ENCODE measurements at regions not wholly inside any gene's neighbourhood (a gene's known extent, or its start where the extent isn't known, plus 50 kb on each side); places are given as distances from the start of the nearest gene placed in this dataset.
A peak's percentile ranks its signal among the peaks of the same experiment; 100 is the strongest.

DNA sequence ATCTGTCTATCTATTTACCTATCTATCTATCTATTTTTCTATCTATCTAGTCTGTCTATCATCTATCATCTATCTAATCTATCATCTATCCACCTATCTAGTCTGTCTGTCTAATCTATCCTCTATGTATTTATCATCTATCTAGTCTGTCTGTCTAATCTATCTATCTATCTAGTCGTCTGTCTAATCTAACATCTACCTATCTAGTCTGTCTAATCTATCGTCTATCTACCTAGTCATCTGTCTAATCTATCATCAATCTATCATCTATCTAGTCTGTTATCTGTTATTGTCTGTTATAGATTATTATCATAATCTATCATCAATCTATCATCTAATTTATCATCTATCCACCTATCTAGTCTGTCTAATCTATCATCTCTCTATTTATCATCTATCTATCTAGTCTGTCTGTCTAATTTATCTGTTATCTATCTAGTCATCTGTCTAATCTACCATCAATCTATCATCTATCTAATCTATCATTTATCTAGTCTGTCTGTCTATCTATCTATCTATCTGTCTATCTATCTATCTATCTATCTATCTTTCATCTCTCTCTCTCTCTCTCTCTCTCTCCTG lies 80.2 kb upstream of the ZNF618 start:
- no peaks in the 10 kb centered on the region for H3K4me1 ChIP-seq (ENCODE audit: insufficient read depth, low read length)
- H3K9me3 ChIP-seq (ENCODE audit: low read length), result no peaks in the 10 kb centered on the region
- no peak overlapping the region for H3K4me3 ChIP-seq (ENCODE audit: low read depth in 1 of 2, low read length in 2 of 2)
- no peaks in the 10 kb centered on the region for H3K27me3 ChIP-seq (ENCODE audit: control insufficient read depth in 1 of 2, insufficient read depth in 2 of 2, low read length in 2 of 2)
- no peaks in the 10 kb centered on the region for H3K36me3 ChIP-seq (ENCODE audit: insufficient read depth, low read length)
- H3K27ac ChIP-seq (ENCODE audit: low read depth, low read length), result no peak overlapping the region
- H3K9ac ChIP-seq (ENCODE audit: low read length), result no peak overlapping the region

DNA sequence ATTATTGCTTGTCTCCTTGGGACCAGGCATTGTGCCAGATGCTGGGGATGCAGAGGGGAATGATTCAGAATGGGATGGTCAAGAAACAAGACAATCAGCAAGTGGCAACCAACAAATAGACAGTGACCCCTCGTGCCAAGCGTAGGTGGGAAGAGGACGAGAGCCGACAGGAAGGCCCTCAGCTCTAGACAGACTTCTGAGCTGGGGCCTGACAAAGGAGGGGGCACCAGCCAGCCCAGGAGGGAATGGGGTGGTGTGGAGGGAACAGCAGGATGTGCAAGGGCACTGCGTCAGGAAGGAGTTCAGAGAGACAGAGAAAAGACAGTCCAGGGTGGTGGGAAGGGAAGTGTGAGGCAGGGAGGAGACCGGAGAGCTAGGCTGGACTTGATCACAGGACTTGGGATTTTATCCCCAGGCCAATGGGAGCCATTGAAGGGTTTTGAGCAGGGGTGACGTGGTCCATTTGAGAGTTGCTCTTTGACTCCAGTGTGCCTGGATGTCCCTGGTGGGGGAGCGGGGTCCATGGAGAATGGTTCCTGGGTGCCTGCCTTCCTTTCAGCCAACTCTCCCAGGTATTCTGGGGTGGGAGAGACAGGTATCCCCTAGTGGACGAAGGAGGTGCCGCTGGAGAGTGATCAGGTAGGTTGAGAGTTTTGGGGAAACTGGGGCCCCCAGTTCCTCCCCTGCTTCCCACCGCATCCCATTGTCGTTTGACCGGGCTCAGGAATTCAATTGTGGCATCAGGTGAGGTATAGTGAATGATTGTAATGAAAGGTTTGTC lies 79.3 kb upstream of the ZNF618 start:
- H3K4me1 ChIP-seq (ENCODE audit: insufficient read depth, low read length), result no peaks in the 10 kb centered on the region
- no peaks in the 10 kb centered on the region for H3K27me3 ChIP-seq (ENCODE audit: control insufficient read depth in 1 of 2, insufficient read depth in 2 of 2, low read length in 2 of 2)
- no peaks in the 10 kb centered on the region for H3K36me3 ChIP-seq (ENCODE audit: insufficient read depth, low read length)
- no peaks in the 10 kb centered on the region for H3K9me3 ChIP-seq (ENCODE audit: low read length)
- no peak overlapping the region for H3K4me3 ChIP-seq (ENCODE audit: low read depth in 1 of 2, low read length in 2 of 2)
- no peak overlapping the region for H3K9ac ChIP-seq (ENCODE audit: low read length)
- H3K27ac ChIP-seq (ENCODE audit: low read depth, low read length), result no peak overlapping the region

DNA sequence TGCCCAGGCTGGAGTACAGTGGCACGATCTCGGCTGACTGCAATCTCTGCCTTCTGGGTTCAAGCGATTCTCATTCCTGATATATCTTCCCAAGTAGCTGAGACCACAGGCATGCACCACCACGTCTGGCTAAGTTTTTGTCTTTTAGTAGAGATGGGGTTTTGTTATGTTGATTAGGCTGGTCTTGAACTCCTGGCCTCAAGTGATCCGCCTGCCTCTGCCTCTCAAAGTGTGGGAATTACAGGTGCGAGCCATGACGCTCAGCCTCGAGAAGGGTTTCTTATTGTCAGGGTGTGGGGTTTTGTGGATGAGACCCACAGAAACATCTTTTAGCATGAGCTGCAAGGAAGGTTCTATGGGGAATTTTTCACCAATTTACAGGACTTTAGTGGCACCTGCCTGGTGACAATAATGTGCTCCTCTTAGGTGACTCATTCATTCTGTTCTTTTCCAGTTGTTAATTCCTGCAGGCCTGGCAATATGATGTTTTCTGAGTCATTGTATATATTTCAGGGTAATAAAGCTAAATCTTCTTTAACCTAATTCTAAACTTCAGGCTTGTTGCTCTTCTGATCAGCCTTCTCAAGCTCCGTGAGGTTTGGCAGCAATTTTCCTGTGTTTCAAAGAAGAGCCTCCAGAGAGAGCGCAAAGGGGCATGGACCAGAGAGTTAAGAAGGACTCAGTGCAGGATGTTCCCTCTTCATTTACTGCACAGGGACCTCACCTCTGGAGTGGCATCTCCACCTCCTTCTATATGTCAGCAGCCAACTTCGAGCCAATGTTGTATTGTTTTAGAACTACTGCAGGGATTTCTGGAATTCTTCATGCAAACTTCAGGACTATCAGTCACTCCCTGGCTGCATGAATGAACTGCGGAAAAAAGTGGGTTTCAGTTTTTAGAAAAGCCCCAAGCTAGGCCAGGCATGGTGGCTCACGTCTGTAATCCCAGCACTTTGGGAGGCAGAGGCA lies 77.8 kb upstream of the ZNF618 start:
- no peak overlapping the region for H3K4me3 ChIP-seq (ENCODE audit: low read depth in 1 of 2, low read length in 2 of 2)
- no peaks in the 10 kb centered on the region for H3K27me3 ChIP-seq (ENCODE audit: control insufficient read depth in 1 of 2, insufficient read depth in 2 of 2, low read length in 2 of 2)
- H3K27ac ChIP-seq (ENCODE audit: low read depth, low read length), result no peak overlapping the region
- no peak overlapping the region for H3K9ac ChIP-seq (ENCODE audit: low read length)
- H3K9me3 ChIP-seq (ENCODE audit: low read length), result no peaks in the 10 kb centered on the region
- no peaks in the 10 kb centered on the region for H3K36me3 ChIP-seq (ENCODE audit: insufficient read depth, low read length)
- no peaks in the 10 kb centered on the region for H3K4me1 ChIP-seq (ENCODE audit: insufficient read depth, low read length)

GRCh38 chr9:113800276-113800675 lies 75.8 kb upstream of the ZNF618 start:
- H3K4me3 ChIP-seq (ENCODE audit: low read depth in 1 of 2, low read length in 2 of 2), result no peak overlapping the region
- no peaks in the 10 kb centered on the region for H3K9me3 ChIP-seq (ENCODE audit: low read length)

DNA sequence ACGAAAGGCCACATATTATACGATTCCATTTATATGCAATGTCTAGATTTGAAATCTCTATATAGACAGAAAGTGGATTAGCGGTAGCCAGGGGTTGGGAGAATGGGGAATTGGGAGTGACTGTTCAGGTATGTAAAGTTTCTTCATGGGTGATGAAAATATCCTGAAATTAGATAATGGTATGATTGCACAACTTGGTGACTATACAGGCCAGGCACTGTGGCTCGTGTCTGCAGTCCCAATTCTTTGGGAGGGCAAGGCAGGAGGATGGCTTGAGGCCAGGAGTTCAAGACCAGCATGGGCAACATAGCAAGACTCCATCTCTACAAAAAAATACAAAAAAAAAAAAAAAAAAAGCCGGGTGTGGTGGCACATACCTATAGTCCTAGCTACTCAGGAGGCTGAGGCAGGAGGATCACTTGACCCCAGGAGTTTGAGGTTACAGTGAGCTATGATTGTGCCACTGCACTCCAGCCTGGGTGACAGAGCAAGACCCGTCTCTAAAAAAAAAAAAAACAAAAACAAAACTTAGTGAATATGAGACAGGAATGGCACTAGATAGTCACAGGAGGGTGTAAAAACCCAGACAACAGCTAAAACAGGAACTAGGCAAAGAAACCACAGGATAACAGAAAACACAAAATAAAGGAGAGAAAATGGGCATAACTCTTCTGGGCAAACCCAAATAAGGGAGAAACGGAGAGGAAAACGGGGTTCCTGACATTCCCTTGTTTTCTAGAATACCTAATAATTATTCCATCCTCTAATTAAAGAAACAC lies 72.1 kb upstream of the ZNF618 start:
- H3K9ac ChIP-seq (ENCODE audit: low read length), result no peak overlapping the region
- no peak overlapping the region for H3K27ac ChIP-seq (ENCODE audit: low read depth, low read length)
- H3K4me1 ChIP-seq (ENCODE audit: insufficient read depth, low read length), result peaks cover 5% of the 10 kb centered on the region
- no peaks in the 10 kb centered on the region for H3K27me3 ChIP-seq (ENCODE audit: control insufficient read depth in 1 of 2, insufficient read depth in 2 of 2, low read length in 2 of 2)
- no peaks in the 10 kb centered on the region for H3K9me3 ChIP-seq (ENCODE audit: low read length)
- no peaks in the 10 kb centered on the region for H3K36me3 ChIP-seq (ENCODE audit: insufficient read depth, low read length)
- H3K4me3 ChIP-seq (ENCODE audit: low read depth in 1 of 2, low read length in 2 of 2), result no peak overlapping the region

More at GRCh38 chr9:113800276-113800675, 75.8 kb upstream of the ZNF618 start:
- Histone ChIP-seq H3K4me1 (ENCODE audit: insufficient read depth, low read length) (no peaks in the 10 kb centered on the region), H3K36me3 (ENCODE audit: insufficient read depth, low read length) (no peaks in the 10 kb centered on the region), H3K9ac (ENCODE audit: low read length) (no peak overlapping the region), H3K27me3 (ENCODE audit: control insufficient read depth in 1 of 2, insufficient read depth in 2 of 2, low read length in 2 of 2) (no peaks in the 10 kb centered on the region), H3K27ac (ENCODE audit: low read depth, low read length) (no peak overlapping the region)

GRCh38 chr9:113805486-113806132 lies 70.5 kb upstream of the ZNF618 start:
- Histone ChIP-seq H3K9me3 (ENCODE audit: low read length) (no peaks in the 10 kb centered on the region), H3K4me3 (ENCODE audit: low read depth in 1 of 2, low read length in 2 of 2) (no peak overlapping the region), H3K4me1 (ENCODE audit: insufficient read depth, low read length) (peaks cover 5% of the 10 kb centered on the region), H3K27me3 (ENCODE audit: control insufficient read depth in 1 of 2, insufficient read depth in 2 of 2, low read length in 2 of 2) (no peaks in the 10 kb centered on the region), H3K27ac (ENCODE audit: low read depth, low read length) (no peak overlapping the region), H3K9ac (ENCODE audit: low read length) (no peak overlapping the region), H3K36me3 (ENCODE audit: insufficient read depth, low read length) (no peaks in the 10 kb centered on the region)

DNA sequence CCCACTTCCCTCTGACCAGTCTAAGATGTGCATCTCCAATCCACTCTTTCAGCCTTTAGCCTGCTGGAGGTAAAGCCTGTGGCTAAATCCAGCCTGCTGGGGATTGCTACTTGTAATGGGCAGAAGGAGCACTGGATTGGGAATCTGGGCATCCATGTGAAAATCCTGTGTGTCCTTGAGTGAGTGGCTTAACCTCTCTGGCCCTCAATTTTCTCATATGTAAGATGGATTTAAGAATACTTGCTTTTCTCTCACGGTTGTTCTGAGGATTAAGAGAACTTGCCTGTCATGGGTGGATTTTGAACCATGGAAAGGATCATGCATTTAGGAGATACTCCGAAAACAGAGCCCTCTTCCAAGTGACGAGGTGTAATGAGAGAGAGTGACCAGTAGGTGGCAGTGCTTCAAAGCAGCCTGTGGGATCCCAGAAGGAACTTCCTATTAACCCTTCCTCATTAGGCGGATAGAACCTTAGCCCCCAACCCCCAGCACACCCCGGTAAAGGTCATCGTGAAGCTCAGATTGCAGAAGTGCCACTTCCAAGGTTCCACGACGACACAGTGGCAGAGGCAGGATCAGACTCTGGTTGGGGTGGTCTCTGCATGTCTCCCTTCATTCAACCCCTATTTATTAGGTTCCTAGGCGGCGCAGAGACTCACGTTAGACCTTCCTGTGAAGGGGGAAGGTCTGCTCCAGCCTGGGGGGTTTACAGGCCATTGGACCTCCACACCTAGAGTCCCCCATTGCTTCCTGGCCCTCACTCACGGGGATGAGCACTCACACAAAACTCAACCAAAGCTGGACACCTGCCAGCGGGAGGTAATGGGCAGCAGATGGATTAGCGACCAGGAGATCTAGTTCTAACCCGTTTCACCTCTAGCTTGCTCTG lies 68.7 kb upstream of the ZNF618 start:
- H3K27ac ChIP-seq (ENCODE audit: low read depth, low read length), result no peak overlapping the region
- H3K4me3 ChIP-seq (ENCODE audit: low read depth in 1 of 2, low read length in 2 of 2), result peak overlapping the region in 1 of 2 donors; percentile 37
- H3K27me3 ChIP-seq (ENCODE audit: control insufficient read depth in 1 of 2, insufficient read depth in 2 of 2, low read length in 2 of 2), result no peaks in the 10 kb centered on the region
- H3K4me1 ChIP-seq (ENCODE audit: insufficient read depth, low read length), result peaks cover 5% of the 10 kb centered on the region
- no peak overlapping the region for H3K9ac ChIP-seq (ENCODE audit: low read length)
- no peaks in the 10 kb centered on the region for H3K36me3 ChIP-seq (ENCODE audit: insufficient read depth, low read length)
- H3K9me3 ChIP-seq (ENCODE audit: low read length), result no peaks in the 10 kb centered on the region

DNA sequence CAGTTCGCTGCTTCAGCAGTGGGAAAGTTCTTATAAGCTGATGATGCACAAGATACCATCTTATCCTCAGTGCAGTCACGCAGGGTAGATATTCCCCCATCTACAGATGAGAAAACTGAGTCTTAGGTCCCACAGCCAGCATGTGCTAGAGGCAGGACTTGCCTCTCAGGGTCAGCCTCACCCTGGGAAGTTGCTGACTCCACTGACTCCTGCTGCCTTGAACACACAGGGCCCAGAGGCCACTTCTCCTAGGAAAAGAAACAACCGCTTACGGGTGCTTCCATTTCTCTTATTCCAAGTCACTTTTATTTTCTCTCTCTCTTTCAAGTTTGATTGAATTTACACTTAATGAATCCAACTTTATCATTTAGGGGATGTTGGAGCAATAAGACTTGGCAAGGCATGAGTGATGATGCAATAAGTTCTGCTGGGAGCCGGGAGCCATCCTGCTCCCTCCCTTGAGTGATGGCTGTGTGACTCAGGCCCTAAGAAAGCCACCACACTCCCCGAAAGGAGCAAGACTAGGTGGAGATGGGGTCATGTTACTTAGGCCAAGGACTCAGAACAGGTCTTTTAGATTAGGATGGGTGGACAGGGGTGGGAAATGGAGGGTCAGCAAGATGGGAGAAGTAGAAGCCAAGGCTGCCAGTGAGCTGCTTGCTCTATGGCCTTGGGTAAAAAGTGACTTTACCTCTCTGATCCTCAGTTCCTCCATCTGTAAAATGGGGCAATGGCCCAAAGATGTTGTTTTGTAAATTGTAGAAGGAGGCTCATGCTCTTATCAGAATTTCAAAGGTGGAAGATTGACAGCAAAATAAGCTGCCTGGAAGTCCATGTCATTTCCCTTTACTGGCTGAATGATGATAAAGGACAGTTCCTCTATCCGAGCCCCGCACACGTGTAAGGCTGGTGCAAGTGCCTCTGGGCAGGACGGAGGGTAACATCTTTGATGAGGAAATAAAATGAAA lies 67.4 kb upstream of the ZNF618 start:
- Histone ChIP-seq H3K4me1 (ENCODE audit: insufficient read depth, low read length) (peaks cover 5% of the 10 kb centered on the region), H3K27me3 (ENCODE audit: control insufficient read depth in 1 of 2, insufficient read depth in 2 of 2, low read length in 2 of 2) (no peaks in the 10 kb centered on the region), H3K4me3 (ENCODE audit: low read depth in 1 of 2, low read length in 2 of 2) (no peak overlapping the region), H3K9ac (ENCODE audit: low read length) (no peak overlapping the region), H3K9me3 (ENCODE audit: low read length) (no peaks in the 10 kb centered on the region), H3K27ac (ENCODE audit: low read depth, low read length) (no peak overlapping the region), H3K36me3 (ENCODE audit: insufficient read depth, low read length) (no peaks in the 10 kb centered on the region)

DNA sequence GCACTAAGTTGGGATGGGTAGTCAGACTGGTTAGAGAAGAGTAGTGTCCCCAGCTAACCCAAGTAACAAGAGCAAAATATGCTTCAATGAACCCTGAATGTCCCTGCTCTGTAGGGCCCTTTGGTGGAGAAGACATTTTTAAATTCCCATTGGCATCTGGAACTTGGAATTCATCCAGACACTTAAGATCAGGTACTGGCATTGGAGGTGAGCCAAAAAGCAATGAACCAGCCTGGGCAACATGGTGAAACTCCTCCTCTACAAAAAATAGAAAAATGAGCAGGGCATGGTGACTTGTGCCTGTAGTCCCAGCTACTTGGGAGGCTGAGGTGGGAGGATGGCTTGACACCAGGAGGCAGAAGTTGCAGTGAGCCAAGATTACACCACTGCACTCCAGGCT lies 58.9 kb upstream of the ZNF618 start:
- Histone ChIP-seq H3K4me3 (ENCODE audit: low read depth in 1 of 2, low read length in 2 of 2) (no peak overlapping the region), H3K27me3 (ENCODE audit: control insufficient read depth in 1 of 2, insufficient read depth in 2 of 2, low read length in 2 of 2) (no peaks in the 10 kb centered on the region), H3K36me3 (ENCODE audit: insufficient read depth, low read length) (no peaks in the 10 kb centered on the region), H3K4me1 (ENCODE audit: insufficient read depth, low read length) (no peaks in the 10 kb centered on the region), H3K9ac (ENCODE audit: low read length) (no peak overlapping the region), H3K9me3 (ENCODE audit: low read length) (no peaks in the 10 kb centered on the region), H3K27ac (ENCODE audit: low read depth, low read length) (no peak overlapping the region)

Data from muscle layer of colon (tissue), 2 donors.